Trophoblast cell (in vitro differentiated cells and primary cell): ENCODE measurements at regions not wholly inside any gene's neighbourhood (a gene's known extent, or its start where the extent isn't known, plus 50 kb on each side); places are given as distances from the start of the nearest gene placed in this dataset.

ENCODE experiments used
- DNase-seq, 2 donors: peaks; one replicate each; pipeline ENCODE4 v3.0.0-alpha.2; 2016
- H2AFZ ChIP-seq: 2 replicates; pipeline ENCODE4 v1.6.1; 2013; ENCODE audit warnings: low read length, moderate library complexity, mild to moderate bottlenecking; ENCODE audit not compliant: insufficient read depth, poor library complexity
- H2AK5ac ChIP-seq: 2 replicates; pipeline ENCODE4 v1.6.1; 2013; ENCODE audit warnings: mild to moderate bottlenecking, low read length
- H2BK120ac ChIP-seq: 2 replicates; pipeline ENCODE4 v1.6.1; 2013; ENCODE audit warnings: low read length, mild to moderate bottlenecking, moderate library complexity; ENCODE audit not compliant: insufficient read depth, poor library complexity
- H2BK12ac ChIP-seq: 2 replicates; pipeline ENCODE4 v1.6.1; 2013; ENCODE audit warnings: mild to moderate bottlenecking, low read length, moderate library complexity
- H2BK5ac ChIP-seq: 2 replicates; pipeline ENCODE4 v1.6.1; 2013; ENCODE audit warnings: low read length, low read depth, moderate library complexity, mild to moderate bottlenecking; ENCODE audit not compliant: poor library complexity
- H3K14ac ChIP-seq: 2 replicates; pipeline ENCODE4 v1.6.1; 2013; ENCODE audit warnings: mild to moderate bottlenecking, low read length
- H3K18ac ChIP-seq: 2 replicates; pipeline ENCODE4 v1.6.1; 2013; ENCODE audit warnings: mild to moderate bottlenecking, low read length
- H3K23ac ChIP-seq: 2 replicates; pipeline ENCODE4 v1.6.1; 2013; ENCODE audit warnings: low read length
- H3K27ac ChIP-seq: 2 replicates; pipeline ENCODE4 v1.5.1; 2013; ENCODE audit warnings: low read depth, mild to moderate bottlenecking, inconsistent platforms, low read length, moderate library complexity
- H3K27me3 ChIP-seq: 2 replicates; pipeline ENCODE4 v1.6.1; 2013; ENCODE audit warnings: inconsistent platforms, mild to moderate bottlenecking, low read length, moderate library complexity; ENCODE audit not compliant: insufficient read depth
- H3K36me3 ChIP-seq, 2 experiments: 1 replicate in 1 of 2; 2 replicates in 1 of 2; pipeline ENCODE4 v1.6.1; 2013; ENCODE audit warnings: low read length in 2 of 2, mild to moderate bottlenecking in 2 of 2, moderate library complexity in 1 of 2; ENCODE audit not compliant: insufficient read depth in 2 of 2, control insufficient read depth in 1 of 2
- H3K4ac ChIP-seq: 2 replicates; pipeline ENCODE4 v1.6.1; 2013; ENCODE audit warnings: low read depth, mild to moderate bottlenecking, low read length, moderate library complexity
- H3K4me1 ChIP-seq, 2 experiments: 1 replicate in 1 of 2; 2 replicates in 1 of 2; pipeline ENCODE4 v1.6.1; 2013; ENCODE audit warnings: low read length in 2 of 2, mild to moderate bottlenecking in 2 of 2, moderate library complexity in 1 of 2; ENCODE audit not compliant: insufficient read depth in 2 of 2, control insufficient read depth in 1 of 2
- H3K4me2 ChIP-seq: 2 replicates; pipeline ENCODE4 v1.6.1; 2013; ENCODE audit warnings: inconsistent platforms, mild to moderate bottlenecking, low read length, moderate library complexity
- H3K4me3 ChIP-seq: 2 replicates; pipeline ENCODE4 v1.5.1; 2013; ENCODE audit warnings: mild to moderate bottlenecking, low read depth, low read length, inconsistent platforms
- H3K79me1 ChIP-seq: one replicate; pipeline ENCODE4 v1.6.1; 2013; ENCODE audit warnings: low read length
- H3K79me2 ChIP-seq: 2 replicates; pipeline ENCODE4 v1.6.1; 2013; ENCODE audit warnings: low read length, mild to moderate bottlenecking; ENCODE audit not compliant: control insufficient read depth, insufficient read depth, poor library complexity
- H3K9ac ChIP-seq: 2 replicates; pipeline ENCODE4 v1.6.1; 2013; ENCODE audit warnings: mild to moderate bottlenecking, low read length
- H3K9me3 ChIP-seq: 2 replicates; pipeline ENCODE4 v1.6.1; 2013; ENCODE audit warnings: low read depth, mild to moderate bottlenecking, control low read depth, inconsistent platforms, low read length; ENCODE audit not compliant: insufficient read depth
- H4K12ac ChIP-seq: 2 replicates; pipeline ENCODE4 v1.6.1; 2013; ENCODE audit warnings: low read depth, mild to moderate bottlenecking, low read length, moderate library complexity
- H4K8ac ChIP-seq: 2 replicates; pipeline ENCODE4 v1.6.1; 2013; ENCODE audit warnings: low read depth, mild to moderate bottlenecking, low read length, moderate library complexity
- H4K91ac ChIP-seq: one replicate; pipeline ENCODE4 v1.6.1; 2013; ENCODE audit warnings: low read depth, mild to moderate bottlenecking, low read length, moderate library complexity
- WGBS: extraction: QIAGEN DNeasy Blood & Tissue Kit; methylation state at CpG from one replicate; pipeline ENCODE4 v1.1.7; 2013; ENCODE audit warnings: missing lambda C conversion rate; ENCODE audit not compliant: insufficient read length, insufficient coverage; ENCODE audit errors: extremely low coverage; 5-methylcytosine and 5-hydroxymethylcytosine counted together

GRCh38 chr2:126536605-126537200 is 119.3 kb upstream of the GYPC start:
- no peak overlapping the region for H3K23ac ChIP-seq
- H3K4me3 ChIP-seq = no peak overlapping the region
- H3K4me2 ChIP-seq = no peak overlapping the region
- no peak overlapping the region for H3K14ac ChIP-seq
- no peaks in the 10 kb centered on the region for H3K79me1 ChIP-seq
- H3K36me3 ChIP-seq = no peaks in the 10 kb centered on the region
- H2AFZ ChIP-seq = no peak overlapping the region
- no peak overlapping the region for H3K27ac ChIP-seq
- H2BK12ac ChIP-seq = no peak overlapping the region
- H4K91ac ChIP-seq = no peak overlapping the region
- no peak overlapping the region for H4K12ac ChIP-seq
- H2AK5ac ChIP-seq = no peak overlapping the region
- no peaks in the 10 kb centered on the region for H3K79me2 ChIP-seq
- H2BK120ac ChIP-seq = no peak overlapping the region
- no peak overlapping the region for H4K8ac ChIP-seq
- H3K27me3 ChIP-seq = no peaks in the 10 kb centered on the region
- peaks cover 0 to 3% of the 10 kb centered on the region in 2 experiments for H3K4me1 ChIP-seq
- H3K4ac ChIP-seq = no peak overlapping the region
- H3K9me3 ChIP-seq = no peaks in the 10 kb centered on the region
- DNase-seq = no peak
- H3K9ac ChIP-seq = no peak overlapping the region
- H2BK5ac ChIP-seq = no peak overlapping the region
- no peak overlapping the region for H3K18ac ChIP-seq

GRCh38 chr2:126539101-126539500 is 116.9 kb upstream of the GYPC start:
- WGBS = no CpG with 5 or more reads among the region's 3 CpGs
- DNase-seq = no peak
- no peak overlapping the region for H3K27ac ChIP-seq
- H4K91ac ChIP-seq = no peak overlapping the region
- H3K4me2 ChIP-seq = no peak overlapping the region
- H2BK12ac ChIP-seq = no peak overlapping the region
- H3K9ac ChIP-seq = no peak overlapping the region
- no peak overlapping the region for H2AK5ac ChIP-seq
- H3K79me2 ChIP-seq = no peaks in the 10 kb centered on the region
- no peak overlapping the region for H4K12ac ChIP-seq
- peaks cover 0 to 3% of the 10 kb centered on the region in 2 experiments for H3K4me1 ChIP-seq
- H2BK5ac ChIP-seq = no peak overlapping the region
- H3K9me3 ChIP-seq = no peaks in the 10 kb centered on the region
- H3K14ac ChIP-seq = no peak overlapping the region
- no peaks in the 10 kb centered on the region for H3K27me3 ChIP-seq
- H2BK120ac ChIP-seq = no peak overlapping the region
- H3K4me3 ChIP-seq = no peak overlapping the region
- H4K8ac ChIP-seq = no peak overlapping the region
- H3K23ac ChIP-seq = no peak overlapping the region
- H2AFZ ChIP-seq = no peak overlapping the region
- H3K4ac ChIP-seq = no peak overlapping the region
- no peak overlapping the region for H3K18ac ChIP-seq
- no peaks in the 10 kb centered on the region for H3K36me3 ChIP-seq
- H3K79me1 ChIP-seq = no peaks in the 10 kb centered on the region

- Histone ChIP-seq H4K91ac (no peak overlapping the region), H3K18ac (no peak overlapping the region), H3K4me1 (no peaks in the 10 kb centered on the region), H4K8ac (no peak overlapping the region), H2AFZ (no peak overlapping the region), H4K12ac (no peak overlapping the region), H3K4me2 (no peak overlapping the region), H3K4me3 (no peak overlapping the region), H3K9me3 (no peaks in the 10 kb centered on the region), H2BK12ac (no peak overlapping the region), H3K79me2 (no peaks in the 10 kb centered on the region), H3K14ac (no peak overlapping the region), H3K4ac (no peak overlapping the region), H3K27me3 (no peaks in the 10 kb centered on the region), H2BK5ac (no peak overlapping the region), H3K23ac (no peak overlapping the region), H3K79me1 (no peaks in the 10 kb centered on the region), H2AK5ac (no peak overlapping the region), H3K36me3 (no peaks in the 10 kb centered on the region), H2BK120ac (no peak overlapping the region), H3K27ac (no peak overlapping the region), H3K9ac (no peak overlapping the region)
- DNase-seq = no peak
- no CpG with 5 or more reads among the region's 1 CpG for WGBS
Observed at GRCh38 chr2:126542247-126542646, 113.7 kb upstream of the GYPC start.

- H4K91ac ChIP-seq = no peak overlapping the region
- H3K4me2 ChIP-seq = no peak overlapping the region
- no peaks in the 10 kb centered on the region for H3K4me1 ChIP-seq
- H2BK5ac ChIP-seq = no peak overlapping the region
- no peaks in the 10 kb centered on the region for H3K36me3 ChIP-seq
- H3K4ac ChIP-seq = no peak overlapping the region
- no peak overlapping the region for H3K27ac ChIP-seq
- no peaks in the 10 kb centered on the region for H3K79me2 ChIP-seq
- H3K9me3 ChIP-seq = no peaks in the 10 kb centered on the region
- no CpG with 5 or more reads among the region's 3 CpGs for WGBS
- no peak overlapping the region for H3K4me3 ChIP-seq
- H2BK120ac ChIP-seq = no peak overlapping the region
- no peak overlapping the region for H3K18ac ChIP-seq
- H4K12ac ChIP-seq = no peak overlapping the region
- no peak overlapping the region for H3K14ac ChIP-seq
- no peak overlapping the region for H2BK12ac ChIP-seq
- no peak overlapping the region for H2AK5ac ChIP-seq
- no peak for DNase-seq
- H3K23ac ChIP-seq = no peak overlapping the region
- H2AFZ ChIP-seq = no peak overlapping the region
- H3K27me3 ChIP-seq = no peaks in the 10 kb centered on the region
- no peaks in the 10 kb centered on the region for H3K79me1 ChIP-seq
- H4K8ac ChIP-seq = no peak overlapping the region
- H3K9ac ChIP-seq = no peak overlapping the region
Observed at GRCh38 chr2:126543081-126543480, 112.9 kb upstream of the GYPC start.
